ENCODE measurements at regions not wholly inside any gene's neighbourhood (a gene's known extent, or its start where the extent isn't known, plus 50 kb on each side); places are given as distances from the start of the nearest gene placed in this dataset.
"Not testable (repeated sequence)": the region's sequence is repeated elsewhere in the genome, so short reads cannot be mapped to it uniquely, and the experiment has no call there.

- TF ChIP-seq CDX4 (CRISPR knock-in tag; IDR thresholded peaks at IDR 0.05; ENCODE audit: borderline replicate concordance) (no peak), FOXJ3 (CRISPR knock-in tag; IDR thresholded peaks at IDR 0.05; ENCODE audit: borderline replicate concordance) (no peak), ETV6 (CRISPR knock-in tag; IDR thresholded peaks at IDR 0.05) (no peak)
Measured at GRCh38 chr4:79662651-79663050, 254.6 kb upstream of the GK2 start (continued).

GRCh38 chr4:79661196-79661595, 253.2 kb upstream of the GK2 start:
- POLR2A ChIA-PET, result no interaction called here
- TF ChIP-seq ATF1 (CRISPR knock-in tag; IDR thresholded peaks at IDR 0.05) (no peak), HMGA2 (CRISPR knock-in tag; IDR thresholded peaks at IDR 0.05) (no peak), NR3C1 (CRISPR knock-in tag; conservative IDR thresholded peaks at IDR 0.05; ENCODE audit: low read depth) (no peak), CREB1 (CRISPR knock-in tag; IDR thresholded peaks at IDR 0.05) (no peak)
- TF ChIP-seq, protein P1, sequence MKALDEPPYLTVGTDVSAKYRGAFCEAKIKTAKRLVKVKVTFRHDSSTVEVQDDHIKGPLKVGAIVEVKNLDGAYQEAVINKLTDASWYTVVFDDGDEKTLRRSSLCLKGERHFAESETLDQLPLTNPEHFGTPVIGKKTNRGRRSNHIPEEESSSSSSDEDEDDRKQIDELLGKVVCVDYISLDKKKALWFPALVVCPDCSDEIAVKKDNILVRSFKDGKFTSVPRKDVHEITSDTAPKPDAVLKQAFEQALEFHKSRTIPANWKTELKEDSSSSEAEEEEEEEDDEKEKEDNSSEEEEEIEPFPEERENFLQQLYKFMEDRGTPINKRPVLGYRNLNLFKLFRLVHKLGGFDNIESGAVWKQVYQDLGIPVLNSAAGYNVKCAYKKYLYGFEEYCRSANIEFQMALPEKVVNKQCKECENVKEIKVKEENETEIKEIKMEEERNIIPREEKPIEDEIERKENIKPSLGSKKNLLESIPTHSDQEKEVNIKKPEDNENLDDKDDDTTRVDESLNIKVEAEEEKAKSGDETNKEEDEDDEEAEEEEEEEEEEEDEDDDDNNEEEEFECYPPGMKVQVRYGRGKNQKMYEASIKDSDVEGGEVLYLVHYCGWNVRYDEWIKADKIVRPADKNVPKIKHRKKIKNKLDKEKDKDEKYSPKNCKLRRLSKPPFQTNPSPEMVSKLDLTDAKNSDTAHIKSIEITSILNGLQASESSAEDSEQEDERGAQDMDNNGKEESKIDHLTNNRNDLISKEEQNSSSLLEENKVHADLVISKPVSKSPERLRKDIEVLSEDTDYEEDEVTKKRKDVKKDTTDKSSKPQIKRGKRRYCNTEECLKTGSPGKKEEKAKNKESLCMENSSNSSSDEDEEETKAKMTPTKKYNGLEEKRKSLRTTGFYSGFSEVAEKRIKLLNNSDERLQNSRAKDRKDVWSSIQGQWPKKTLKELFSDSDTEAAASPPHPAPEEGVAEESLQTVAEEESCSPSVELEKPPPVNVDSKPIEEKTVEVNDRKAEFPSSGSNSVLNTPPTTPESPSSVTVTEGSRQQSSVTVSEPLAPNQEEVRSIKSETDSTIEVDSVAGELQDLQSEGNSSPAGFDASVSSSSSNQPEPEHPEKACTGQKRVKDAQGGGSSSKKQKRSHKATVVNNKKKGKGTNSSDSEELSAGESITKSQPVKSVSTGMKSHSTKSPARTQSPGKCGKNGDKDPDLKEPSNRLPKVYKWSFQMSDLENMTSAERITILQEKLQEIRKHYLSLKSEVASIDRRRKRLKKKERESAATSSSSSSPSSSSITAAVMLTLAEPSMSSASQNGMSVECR (CRISPR knock-in tag; IDR thresholded peaks at IDR 0.05; ENCODE audit: borderline replicate concordance), result no peak
- TF ChIP-seq, protein P2, sequence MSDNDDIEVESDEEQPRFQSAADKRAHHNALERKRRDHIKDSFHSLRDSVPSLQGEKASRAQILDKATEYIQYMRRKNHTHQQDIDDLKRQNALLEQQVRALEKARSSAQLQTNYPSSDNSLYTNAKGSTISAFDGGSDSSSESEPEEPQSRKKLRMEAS (CRISPR knock-in tag; IDR thresholded peaks at IDR 0.05), result no peak
- Mint-ChIP-seq H3K36me3 (peaks cover 30% of the 10 kb centered on the region), H3K9me3 (peaks cover 46% of the 10 kb centered on the region), H3K4me3 (no peak overlapping the region), H3K27ac (no peak overlapping the region), H3K27me3 (ENCODE audit: low read depth) (no peaks in the 10 kb centered on the region), H3K4me1 (0 out of 2 replicates have a peak, but pooled peaks cover 3% of the 10 kb centered on the region)
- CTCF ChIA-PET, result no interaction called here
- ATAC-seq, result no peak
- no peak for DNase-seq (ENCODE audit: low spot score)

DNA sequence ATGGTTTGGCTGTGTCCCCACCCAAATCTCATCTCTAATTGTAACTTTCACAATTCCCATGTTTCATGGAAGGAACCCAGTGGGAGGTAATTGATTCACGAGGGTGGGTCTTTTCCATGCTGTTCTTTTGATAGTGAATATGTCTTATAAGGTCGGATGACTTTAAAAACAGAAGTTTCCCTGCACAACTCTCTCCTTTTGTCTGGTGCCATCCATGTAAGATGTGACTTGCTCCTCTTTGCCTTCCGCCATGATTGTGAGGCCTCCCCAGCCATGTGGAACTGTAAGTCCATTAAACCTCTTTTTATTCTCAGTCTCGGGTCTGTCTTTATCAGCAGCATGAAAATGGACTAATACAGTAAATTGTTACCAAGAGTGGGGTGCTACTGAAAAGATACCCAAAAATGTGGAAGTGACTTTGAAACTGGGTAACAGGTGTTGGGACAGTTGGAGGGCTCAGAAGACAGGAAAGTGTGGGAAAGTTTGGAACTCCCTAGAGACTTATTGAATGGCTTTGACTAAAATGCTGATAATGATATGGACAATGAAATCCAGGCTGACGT, 251.4 kb upstream of the GK2 start:
- H3K36me3 Mint-ChIP-seq, result peaks cover 30% of the 10 kb centered on the region
- ATAC-seq; CTCF ChIA-PET; H3K4me3 Mint-ChIP-seq; H3K4me1 Mint-ChIP-seq; DNase-seq (ENCODE audit: low spot score); H3K27me3 Mint-ChIP-seq (ENCODE audit: low read depth); POLR2A ChIA-PET; H3K27ac Mint-ChIP-seq: not testable (repeated sequence)
- peaks cover 50% of the 10 kb centered on the region for H3K9me3 Mint-ChIP-seq

GRCh38 chr4:79657379-79657778, 249.4 kb upstream of the GK2 start:
- ATAC-seq, result no peak
- CTCF ChIA-PET, result no interaction called here

More at GRCh38 chr4:79657379-79657778, 249.4 kb upstream of the GK2 start:
- Mint-ChIP-seq H3K4me3 (no peak overlapping the region), H3K27me3 (ENCODE audit: low read depth) (no peaks in the 10 kb centered on the region), H3K27ac (no peak overlapping the region), H3K4me1 (peaks cover 17% of the 10 kb centered on the region), H3K9me3 (peaks cover 50% of the 10 kb centered on the region), H3K36me3 (peaks cover 30% of the 10 kb centered on the region)
- DNase-seq (ENCODE audit: low spot score), result no peak
- TF ChIP-seq NR1H2 (CRISPR knock-in tag; IDR thresholded peaks at IDR 0.05) (no peak), CBFB (CRISPR knock-in tag; IDR thresholded peaks at IDR 0.05; ENCODE audit: low read depth) (no peak), EMX1 (CRISPR knock-in tag; IDR thresholded peaks at IDR 0.05) (no peak)
- TF ChIP-seq, protein P3, sequence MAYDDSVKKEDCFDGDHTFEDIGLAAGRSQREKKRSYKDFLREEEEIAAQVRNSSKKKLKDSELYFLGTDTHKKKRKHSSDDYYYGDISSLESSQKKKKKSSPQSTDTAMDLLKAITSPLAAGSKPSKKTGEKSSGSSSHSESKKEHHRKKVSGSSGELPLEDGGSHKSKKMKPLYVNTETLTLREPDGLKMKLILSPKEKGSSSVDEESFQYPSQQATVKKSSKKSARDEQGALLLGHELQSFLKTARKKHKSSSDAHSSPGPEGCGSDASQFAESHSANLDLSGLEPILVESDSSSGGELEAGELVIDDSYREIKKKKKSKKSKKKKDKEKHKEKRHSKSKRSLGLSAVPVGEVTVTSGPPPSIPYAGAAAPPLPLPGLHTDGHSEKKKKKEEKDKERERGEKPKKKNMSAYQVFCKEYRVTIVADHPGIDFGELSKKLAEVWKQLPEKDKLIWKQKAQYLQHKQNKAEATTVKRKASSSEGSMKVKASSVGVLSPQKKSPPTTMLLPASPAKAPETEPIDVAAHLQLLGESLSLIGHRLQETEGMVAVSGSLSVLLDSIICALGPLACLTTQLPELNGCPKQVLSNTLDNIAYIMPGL (CRISPR knock-in tag; IDR thresholded peaks at IDR 0.05), result no peak
- POLR2A ChIA-PET, result no interaction called here
